ENCODE measurements at regions not wholly inside any gene's neighbourhood (a gene's known extent, or its start where the extent isn't known, plus 50 kb on each side); places are given as distances from the start of the nearest gene placed in this dataset.

DNA sequence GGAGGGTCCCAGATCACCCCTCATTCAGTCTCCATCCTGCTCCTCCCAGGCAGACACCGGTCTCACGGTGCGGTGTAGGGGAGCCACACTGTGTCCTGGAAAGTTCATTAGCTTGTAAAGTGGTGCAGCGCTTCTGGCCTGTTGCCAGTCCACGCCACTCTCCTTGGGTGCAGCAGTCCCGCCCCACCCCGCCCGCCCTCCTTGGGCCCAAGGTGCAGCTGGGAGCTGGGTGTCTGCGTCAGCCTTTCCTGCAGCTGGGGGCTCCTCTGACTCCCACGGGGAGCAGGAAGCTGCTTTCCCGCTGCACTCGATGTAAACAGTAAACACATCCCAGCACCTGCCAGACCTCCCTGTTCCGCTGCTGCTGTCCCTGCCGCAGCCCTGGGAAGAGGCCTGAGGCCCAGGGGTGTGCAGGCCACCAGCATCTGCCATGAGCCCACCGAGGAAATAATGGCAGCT, 53.8 kb upstream of the ASB18 start:
- DNase-seq (ENCODE audit: low read depth in 2 of 2): no peak

DNA sequence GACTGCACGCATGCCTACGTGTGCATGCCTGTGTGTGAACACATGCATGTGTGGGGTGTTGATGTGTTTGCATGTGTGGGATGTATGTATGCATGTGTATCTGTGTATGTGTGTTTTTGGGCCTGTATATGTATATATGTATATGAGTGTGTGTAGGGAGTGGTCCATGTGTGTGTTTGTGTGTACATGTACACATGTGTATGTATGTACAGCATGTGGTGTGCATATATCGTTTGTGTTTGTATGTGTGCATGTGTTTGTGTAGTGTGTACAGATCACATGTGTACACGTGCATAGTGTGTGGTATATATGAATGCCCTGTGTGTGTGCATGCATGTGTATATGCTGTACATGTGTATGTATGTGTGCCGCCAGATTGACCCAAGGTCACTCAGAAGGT, 54.2 kb upstream of the ASB18 start:
- no peak for DNase-seq (ENCODE audit: low read depth in 2 of 2)

DNA sequence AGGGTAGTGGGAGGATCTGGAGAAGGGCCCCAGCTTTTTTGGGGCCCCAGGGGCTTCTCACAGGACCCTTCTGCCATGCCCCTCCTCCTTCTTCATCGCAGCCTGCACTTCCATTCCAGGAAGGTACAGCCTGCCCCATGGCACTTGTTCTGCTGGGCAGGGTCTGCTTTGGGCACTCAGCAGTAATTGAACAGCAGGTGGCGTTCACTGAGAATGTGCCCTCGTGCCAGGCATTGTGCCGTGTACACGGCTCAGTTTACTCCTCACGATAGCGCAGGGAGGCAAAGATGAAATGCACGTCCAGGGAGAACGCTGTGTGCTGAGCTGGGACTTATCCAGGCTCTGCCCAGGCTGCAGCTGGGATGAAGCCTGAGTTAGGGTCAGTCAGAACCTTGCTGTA, 54.8 kb upstream of the ASB18 start:
- DNase-seq (ENCODE audit: low read depth in 2 of 2): no peak

DNA sequence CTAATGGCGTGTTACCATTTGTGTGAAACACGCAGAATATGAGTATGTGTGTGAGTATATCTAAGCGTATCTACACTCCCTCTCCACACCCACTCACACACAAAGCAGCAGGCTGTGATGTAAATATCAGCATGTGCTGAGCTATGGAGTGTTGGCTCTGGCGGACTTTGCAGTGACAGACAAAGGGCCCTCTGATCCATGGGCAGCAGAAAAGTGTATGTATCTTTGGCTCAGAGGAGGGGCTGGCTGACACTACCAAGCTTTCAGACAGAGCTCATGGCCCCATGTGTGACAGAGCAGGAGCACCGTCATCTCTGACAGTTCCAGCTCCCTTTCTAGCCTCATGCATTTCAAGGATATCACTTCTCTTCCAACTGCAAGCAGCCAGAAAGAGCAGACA, 57.2 kb upstream of the ASB18 start:
- no peak for DNase-seq (ENCODE audit: low read depth in 2 of 2)

DNA sequence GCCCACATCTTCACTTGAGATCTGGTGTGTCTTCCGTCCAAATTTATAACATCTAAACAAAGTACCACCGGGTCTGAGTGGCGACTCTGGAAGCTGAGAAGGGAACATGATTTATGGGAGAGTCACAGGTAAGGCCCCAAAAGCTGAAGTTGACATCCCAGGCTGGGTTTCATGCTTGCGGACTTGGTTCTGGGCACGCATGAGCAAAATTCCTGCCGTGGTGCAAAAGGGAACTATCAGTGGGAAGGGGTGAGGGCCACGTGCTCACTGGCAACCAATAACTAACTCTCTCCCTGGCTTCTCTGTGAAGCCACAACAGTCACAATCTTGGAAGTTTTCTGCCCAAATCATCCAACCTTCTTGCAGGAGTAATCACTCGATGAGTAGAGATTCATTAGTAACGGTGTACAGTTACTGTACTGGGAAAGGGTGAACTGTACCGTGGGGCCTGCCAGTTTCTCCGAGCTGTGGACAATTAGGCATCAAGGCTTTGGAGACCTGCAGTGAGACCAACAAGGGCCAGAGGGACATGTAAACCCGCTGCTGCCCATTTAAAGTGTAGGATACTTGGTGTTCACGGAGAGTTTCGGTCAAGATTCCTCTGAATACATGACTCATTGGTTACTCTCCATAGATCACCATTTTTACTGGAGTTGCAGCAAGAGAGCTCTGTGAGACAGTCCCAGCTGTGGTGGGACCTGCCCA, 69.4 kb upstream of the ASB18 start:
- no peak for DNase-seq (ENCODE audit: low read depth in 2 of 2)

DNA sequence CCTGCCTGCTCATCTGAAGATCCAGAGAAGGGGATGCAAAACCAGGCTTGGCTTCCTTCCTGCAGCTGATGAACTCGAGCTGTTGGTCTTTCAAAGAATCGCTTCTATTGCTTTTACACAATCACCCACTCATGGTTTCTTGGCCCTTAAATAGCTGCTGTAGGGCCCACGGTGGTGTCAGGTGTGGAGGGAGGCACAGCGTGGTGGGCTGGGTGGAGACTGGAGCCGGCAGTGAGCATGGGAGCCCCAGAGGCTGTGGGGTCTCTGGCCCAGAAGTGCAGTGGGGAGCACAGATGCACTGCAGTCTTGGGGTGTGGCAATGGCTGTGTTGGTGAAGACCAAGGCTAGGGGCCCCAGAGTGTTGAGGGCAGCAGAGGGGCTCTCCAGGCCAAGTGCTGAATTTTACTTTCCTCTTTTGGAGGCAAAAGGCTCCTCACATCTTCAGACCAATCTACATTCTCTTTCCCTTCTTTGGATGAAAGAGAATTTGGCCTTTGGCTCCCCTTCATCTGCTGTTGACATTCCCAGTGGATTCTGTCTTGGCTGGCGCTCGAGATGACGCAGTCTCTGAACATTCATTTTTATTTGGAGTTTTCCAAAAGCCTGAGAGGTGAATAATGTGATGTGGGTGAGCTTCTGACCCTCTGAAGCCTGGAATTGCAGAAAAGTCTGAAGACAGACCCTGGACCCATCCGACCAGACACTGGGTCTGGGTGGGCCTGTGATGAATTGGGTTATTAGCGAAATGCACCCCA, 70.1 kb upstream of the ASB18 start:
- no peak for DNase-seq (ENCODE audit: low read depth in 2 of 2)

DNA sequence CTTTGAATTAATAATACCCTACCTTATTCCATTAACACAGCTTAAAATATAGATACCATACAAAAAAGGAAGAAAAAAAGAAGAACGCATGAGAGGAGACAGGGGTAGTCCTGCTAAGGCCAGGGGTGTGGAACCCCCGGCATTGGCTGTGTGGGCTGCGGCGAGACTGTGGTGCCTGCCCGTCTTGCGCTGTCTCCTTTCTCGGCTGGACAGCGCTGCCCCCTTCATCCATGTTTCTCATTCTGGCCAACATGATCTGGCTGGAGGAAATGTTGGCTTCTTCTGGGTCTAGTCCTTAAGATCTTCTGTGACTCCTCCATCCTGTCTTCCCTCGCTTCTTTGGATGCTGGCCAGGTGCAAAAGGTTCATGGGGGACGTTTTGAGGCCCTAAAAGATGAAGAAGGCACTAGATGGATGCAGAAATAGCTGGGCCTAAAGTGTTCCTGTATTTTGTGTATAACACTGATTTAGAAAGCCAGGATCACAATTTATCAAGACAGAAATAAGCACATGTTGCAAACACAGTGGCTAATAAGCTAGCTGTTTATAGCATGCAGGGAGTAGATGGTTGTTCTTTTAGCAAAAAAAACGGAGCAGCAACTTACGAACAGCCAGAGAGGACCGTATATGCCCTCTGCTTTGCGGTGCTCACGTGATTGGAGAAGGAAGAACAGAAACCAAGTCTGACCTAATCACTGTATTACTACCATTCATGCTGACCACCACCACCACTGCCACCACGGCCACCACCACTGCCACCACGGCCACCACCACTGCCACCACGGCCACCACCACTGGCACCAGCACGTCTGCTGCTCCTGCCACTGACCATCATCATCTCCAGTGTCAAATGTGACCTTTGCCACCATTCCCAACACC, 71.7 kb upstream of the ASB18 start:
- DNase-seq (ENCODE audit: low read depth in 2 of 2): no peak

DNA sequence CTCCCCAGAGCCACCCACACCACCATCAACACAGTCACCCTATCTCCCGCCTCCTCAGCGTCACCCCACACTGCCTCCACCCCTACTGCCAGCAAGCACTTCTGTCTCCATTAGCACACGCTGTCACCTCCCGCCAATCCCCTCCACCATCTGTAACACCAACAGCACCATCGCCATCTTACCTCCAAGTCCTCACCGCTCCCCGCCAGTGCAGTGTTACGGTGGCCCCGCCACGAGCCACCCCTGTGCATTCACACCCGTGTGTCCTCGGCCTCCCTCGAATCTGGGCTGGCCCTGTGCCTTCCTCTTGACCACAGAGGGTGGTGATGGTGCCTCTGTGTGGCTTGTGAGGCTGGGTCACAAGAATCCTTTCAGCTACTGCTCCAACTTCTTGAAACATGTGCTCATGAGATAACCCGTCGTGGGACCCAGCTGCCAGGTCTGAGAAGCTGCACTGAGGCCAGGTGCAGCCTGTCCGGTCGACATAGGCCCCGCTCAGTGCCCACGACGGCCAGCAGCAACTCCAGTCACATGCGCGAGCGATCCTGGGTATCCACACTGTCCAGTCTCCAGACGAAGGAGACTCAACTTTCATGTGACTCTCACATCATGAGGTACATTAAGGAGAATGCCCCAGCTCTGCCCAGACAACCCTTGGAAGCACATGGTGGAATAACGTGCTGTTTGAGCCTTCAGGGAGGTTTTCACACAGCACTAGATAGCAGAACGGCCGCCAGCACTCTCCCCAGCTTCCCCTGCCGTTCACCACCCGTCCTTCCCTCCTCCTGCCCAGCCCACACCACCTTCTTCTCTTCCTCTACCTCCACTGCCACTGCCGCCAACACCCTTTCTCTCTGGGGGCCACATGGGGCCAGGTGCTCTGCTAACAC, 72.6 kb upstream of the ASB18 start:
- no peak for DNase-seq (ENCODE audit: low read depth in 2 of 2)

DNA sequence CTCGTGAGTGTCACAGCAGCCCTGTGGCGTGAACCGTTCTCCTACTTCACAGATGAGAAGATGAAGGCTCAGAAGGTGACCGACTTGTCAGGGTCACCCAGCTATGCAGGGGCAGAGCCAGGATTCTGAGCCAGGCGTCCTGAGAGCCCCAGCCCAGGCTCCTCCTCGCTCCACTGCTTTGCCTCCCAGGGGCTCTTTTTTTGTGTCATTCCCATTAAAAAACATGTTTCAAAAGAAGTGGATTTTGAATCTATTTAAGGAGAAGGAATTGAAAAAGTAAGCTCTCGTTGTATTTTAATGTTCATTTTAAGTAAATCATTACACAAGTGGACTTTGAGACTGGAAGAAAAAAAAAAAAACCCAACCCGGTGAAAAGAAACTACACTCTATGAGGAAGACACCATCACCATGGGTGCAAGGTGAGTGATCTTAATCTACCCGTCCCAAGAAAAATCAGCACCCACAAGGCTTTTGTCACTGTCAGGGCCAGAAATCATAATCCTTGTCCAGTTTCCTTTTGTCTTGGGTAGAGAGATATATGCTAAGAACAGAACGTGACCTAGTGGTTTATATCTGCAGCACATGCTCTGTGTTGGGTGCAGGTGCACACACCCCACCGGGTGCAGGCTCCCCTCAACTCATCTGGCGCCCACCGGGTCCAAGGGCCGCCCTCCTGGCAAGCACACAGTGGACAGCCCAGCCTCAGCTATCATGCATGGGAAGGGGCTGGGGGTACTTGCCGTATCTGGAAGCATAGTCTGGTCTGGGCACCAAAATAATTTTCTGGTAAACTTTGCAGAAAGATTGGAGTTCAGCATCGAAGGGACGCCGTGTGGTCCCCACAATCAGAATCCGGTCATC, 73.5 kb upstream of the ASB18 start:
- no peak for DNase-seq (ENCODE audit: low read depth in 2 of 2)

DNA sequence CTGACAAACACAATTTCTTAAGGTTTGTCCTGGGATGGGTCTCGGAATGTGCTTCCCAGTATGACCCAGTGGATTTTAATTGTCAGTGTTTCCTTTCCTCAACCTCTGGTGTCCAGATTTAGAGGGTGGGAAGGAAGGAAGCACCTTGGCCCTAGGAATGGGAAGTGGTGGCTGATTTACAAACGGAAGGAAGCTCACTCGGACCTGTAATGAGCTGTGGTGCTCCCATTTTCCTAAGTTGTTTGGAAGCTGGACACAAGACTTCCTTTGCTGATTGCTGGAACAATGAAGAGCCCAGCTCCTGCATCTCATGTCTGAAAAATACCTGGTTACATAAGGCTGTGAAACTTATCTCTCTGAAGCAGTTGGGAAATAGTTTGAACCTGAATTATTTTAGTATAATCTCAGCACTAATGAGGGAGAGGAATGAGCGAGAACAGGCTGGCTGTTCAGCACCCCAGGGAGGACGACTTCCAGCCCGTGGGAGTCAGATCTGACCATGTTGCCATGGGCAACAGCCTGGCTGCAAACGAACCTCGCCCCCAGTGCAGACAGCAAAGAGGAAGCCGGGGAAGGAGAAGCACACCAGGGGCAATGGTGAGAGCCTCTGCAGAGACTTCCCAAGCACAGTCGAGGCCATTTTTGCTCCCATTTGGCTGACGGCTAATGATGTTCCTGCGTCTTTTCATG, 74.4 kb upstream of the ASB18 start:
- no peak for DNase-seq (ENCODE audit: low read depth in 2 of 2)

DNA sequence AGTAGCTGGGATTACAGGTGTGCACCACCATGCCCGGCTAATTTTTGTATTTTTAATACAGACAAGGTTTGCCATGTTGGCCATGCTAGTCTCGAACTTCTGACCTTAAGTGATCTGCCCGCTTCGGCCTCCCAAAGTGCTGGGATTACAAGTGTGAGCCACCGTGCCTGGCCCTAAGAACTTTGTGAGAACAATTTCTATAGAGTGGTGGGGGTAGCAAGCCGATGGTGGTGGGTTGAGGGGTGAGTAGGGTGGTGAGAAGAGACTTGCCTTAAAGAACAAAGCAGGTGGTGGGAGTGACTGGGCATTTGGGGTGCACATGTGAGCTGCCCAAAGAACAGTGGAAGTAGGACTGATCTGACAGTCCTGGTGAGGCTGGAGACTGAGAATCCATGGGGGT, 76.0 kb upstream of the ASB18 start:
- no peak for DNase-seq (ENCODE audit: low read depth in 2 of 2)

DNA sequence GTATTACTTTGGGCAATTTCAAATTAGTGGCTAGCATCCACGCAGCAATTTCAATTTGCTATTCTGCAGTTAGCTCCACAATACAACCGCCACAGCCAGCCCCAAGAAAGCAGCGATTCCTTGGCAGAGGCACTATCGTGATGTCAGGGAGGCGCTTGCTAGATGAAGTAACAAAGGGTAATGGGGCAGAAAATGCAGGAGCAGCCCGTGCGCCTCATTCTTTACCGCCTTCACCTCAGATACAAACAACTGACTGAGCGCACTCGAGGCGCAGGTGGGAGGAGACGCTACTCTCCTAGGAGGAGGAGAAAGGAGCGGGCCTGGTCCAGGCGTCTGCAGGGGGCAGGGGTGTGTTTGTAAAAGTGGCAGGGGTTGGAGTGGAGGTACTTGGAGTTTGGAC, 76.9 kb upstream of the ASB18 start:
- DNase-seq (ENCODE audit: low read depth in 2 of 2): no peak

DNA sequence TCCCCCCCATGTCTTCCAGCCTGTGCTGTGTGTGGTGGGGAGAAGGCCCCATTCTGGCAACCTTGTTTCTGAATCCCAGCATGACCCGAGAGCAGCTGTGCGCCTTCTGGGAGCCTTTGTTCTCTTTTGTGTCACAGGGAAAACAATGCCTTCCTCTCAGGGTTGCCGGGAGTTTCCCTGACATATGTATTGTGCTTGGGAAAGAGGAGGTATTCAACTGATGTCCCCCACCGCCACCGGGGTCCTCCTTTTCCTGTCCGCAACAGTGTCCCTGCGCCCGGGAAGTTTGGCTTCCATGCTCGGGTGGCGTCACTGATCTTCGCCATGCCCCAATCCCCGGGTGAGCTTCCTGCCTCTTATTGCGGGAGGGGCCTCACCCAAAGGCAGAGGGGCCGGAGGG, 77.5 kb upstream of the ASB18 start:
- DNase-seq (ENCODE audit: low read depth in 2 of 2): no peak

DNA sequence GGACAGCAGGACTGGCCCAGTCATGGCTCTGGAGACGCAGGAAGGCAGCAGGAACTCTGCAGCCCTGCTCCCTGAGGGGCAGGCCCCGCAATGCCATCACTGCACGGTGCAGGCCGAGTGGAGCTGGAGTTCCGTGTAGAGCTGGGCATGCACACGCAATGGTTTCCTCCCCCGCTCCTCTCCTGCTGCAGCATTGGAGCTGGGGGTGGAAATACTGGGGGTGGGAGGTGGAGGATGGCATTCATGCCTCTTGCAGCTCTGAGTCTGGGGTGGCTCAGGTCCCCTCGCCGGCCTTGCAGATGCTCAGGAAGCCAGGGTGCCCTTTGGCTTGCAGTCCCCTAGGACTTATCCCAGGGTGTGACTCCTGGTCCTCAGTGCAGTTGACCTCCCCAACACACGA, 78.3 kb upstream of the ASB18 start:
- DNase-seq (ENCODE audit: low read depth in 2 of 2): no peak

DNA sequence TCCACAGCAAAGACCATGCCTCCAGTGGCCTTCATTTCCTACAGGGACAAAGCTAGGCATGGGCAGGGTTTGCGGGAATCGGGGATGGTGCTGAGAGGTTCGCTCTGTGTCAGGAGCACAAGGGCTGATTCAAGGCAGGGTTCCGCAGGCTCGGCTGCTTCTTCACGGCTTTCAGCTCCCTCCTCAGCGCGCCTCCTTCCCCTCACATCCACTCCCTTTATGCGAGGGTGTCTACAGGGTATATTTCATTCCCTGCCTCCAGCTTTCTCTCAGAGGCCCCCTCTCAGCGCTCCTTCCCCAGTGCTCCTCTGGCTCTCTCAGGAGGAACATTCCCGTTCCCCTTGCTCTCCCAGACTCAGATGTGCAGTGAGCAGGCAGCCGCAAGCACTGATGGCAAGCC, 78.7 kb upstream of the ASB18 start:
- no peak for DNase-seq (ENCODE audit: low read depth in 2 of 2)

DNA sequence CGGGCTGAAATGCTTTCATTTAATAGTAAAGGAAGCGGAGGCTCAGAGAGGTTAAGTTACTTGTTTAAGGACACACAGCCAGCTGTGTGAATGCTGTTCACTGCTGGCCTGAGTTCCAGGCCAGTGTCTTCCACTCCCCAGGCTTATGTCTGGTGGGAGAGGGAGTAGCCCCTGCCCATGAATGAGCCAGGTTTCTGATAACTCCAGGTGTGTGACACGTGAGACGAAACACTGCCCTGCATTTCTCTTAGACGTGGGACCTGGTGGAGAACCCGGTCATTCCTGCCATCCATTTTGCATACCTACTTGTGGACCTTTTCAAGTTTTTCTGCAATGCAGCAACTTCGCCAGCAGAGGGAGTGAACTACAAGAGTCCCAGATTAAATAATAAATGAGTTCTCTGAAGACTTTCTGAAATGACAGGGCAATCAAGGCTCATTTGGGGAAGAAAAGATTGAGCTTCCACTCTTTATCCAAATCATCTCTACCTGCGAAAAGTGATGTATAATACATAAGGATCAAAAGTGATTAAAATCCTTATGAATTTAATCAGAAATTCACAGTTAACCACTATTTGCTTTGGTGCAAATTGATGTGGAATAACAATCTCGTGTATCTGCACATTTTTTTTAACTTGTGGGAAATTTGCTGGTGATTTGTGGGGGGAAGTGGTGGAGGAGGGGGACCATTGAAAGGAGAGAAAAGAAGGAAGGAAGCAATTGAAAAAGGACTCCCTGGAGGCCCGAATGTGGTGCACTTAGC, 79.4 kb upstream of the ASB18 start:
- peak; percentile 14 to 15 for DNase-seq (ENCODE audit: low read depth in 2 of 2)

DNA sequence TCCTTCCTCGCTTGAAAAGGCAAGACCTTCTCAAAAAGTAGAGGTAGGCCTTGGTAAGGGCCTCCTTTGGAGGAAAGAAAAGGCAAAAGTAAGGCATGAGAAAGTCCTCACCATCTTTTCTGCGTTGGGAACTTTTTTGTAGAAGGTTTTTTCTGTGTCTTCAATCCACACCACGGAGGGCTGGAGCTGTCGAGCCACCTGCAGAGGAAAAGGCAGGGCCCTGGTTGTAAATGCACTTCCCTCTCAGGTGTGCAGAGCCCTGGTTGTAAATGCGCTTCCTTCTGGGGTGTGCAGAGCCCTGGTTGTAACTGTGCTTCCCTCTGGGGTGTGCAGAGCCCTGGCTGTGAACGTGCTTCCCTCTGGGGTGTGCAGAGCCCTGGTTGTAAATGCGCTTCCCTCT, 80.2 kb upstream of the ASB18 start:
- DNase-seq (ENCODE audit: low read depth in 2 of 2): no peak

DNA sequence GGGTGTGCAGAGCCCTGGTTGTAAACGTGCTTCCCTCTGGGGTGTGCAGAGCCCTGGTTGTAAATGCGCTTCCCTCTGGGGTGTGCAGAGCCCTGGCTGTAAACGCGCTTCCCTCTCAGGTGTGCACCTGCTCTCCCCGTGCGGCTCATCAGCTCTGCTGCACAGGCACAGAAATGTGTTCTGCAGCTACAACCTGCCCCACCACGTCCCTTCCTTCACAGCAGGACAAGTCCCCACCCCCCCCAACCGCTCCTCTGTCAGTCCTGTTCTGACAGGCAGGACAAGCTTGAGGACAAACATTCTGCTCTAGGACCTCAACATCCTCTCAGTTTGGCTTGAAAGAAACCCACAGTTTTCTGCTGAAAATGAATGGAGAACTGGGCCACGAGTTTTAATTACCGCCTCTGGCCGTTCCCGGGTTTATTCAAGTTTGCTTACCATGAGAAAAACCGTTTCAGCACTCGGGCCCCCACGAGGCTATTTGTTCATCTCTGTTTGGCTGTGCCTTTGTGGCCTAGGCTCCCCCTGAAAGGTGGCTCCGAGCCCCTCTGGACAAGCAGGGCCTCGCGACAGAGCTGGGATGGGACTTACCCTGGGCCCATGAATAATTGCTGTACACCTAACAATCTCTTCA, 81.0 kb upstream of the ASB18 start:
- no peak for DNase-seq (ENCODE audit: low read depth in 2 of 2)

DNA sequence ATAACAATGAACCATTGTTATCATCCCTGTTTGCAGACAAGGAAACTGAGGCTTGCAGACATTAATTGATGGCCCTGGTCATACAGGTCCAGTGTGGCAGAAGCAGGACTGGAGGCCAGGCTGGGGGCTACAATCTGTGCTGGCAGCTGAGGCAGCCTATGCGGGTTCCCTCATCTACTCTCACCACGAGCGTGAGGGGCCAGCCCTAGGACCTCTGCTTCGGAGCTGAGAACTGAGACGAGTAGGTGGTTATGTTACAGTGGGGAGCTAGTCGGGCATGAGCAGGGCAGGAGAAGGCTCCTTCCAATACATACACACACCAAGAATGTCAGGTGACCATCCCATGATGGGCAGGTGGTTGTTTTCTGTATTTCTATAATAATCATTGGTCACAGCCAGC, 82.2 kb upstream of the ASB18 start:
- DNase-seq (ENCODE audit: low read depth in 2 of 2): no peak

Measured in stimulated activated CD8-positive, alpha-beta memory T cell treated with anti-CD3 and anti-CD28 coated beads, Interleukin-2, amount 100 ng/mL, for 1 hour (primary cell).